ENCODE measurements at regions not wholly inside any gene's neighbourhood (a gene's known extent, or its start where the extent isn't known, plus 50 kb on each side); places are given as distances from the start of the nearest gene placed in this dataset.

DNA sequence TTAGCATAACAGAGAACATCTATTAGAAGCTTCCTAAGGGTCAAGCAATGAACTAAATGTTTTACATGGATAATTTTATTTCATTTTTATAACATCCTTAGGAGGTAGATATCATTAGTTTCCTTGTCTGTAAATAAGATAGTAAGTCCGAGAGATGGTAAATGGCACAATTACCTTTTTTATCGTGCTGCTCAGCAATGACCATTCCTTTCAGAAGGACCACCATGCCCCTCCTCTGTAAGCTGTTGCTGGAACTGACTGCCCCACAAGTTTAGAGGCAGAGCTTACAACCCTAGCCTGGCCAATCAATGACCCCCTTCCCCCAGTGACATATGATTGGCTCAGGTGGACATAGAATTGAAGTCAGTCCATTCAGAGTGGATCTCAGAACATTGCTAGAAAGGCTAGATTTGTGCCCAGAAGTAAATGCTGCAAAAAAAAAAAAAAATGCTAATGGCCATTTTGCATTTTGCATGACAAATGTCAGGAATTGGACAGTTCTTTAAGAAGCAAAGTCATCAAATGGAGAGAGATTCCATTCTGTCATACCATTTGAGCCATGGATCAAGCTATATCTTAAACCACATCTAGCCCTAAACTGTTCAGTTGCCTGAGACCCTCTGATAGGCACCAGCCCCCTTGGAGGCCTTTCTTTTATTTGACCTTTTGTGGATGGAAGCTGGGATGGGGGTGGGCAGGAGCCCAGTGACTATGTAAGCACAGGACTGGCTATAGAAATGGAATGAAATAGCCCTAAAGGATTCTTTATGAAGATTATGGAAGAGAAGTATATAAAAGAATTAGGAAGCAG lies 668.3 kb downstream of the UQCRFS1 start:
- TF ChIP-seq POLR2AphosphoS5 (IDR thresholded peaks at IDR 0.05; ENCODE audit: insufficient read depth, low read depth, low read length) (no peak), JUN (IDR thresholded peaks at IDR 0.05; ENCODE audit: borderline replicate concordance, insufficient read depth, insufficient read length, low read depth) (no peak), FOS (IDR thresholded peaks at IDR 0.05; ENCODE audit: borderline replicate concordance, insufficient read depth, low read length) (no peak), EZH2 (IDR thresholded peaks at IDR 0.05; ENCODE audit: borderline replicate concordance, low read depth, low read length, severe bottlenecking) (no peak), POLR2A (IDR thresholded peaks at IDR 0.05; ENCODE audit: low read depth, low read length) (no peak), GATA2 (IDR thresholded peaks at IDR 0.05; ENCODE audit: insufficient read depth, insufficient read length, low read depth, low read length) (no peak), MYC (IDR thresholded peaks at IDR 0.05; ENCODE audit: low read depth, low read length) (no peak)
- TF ChIP-seq, protein P1, sequence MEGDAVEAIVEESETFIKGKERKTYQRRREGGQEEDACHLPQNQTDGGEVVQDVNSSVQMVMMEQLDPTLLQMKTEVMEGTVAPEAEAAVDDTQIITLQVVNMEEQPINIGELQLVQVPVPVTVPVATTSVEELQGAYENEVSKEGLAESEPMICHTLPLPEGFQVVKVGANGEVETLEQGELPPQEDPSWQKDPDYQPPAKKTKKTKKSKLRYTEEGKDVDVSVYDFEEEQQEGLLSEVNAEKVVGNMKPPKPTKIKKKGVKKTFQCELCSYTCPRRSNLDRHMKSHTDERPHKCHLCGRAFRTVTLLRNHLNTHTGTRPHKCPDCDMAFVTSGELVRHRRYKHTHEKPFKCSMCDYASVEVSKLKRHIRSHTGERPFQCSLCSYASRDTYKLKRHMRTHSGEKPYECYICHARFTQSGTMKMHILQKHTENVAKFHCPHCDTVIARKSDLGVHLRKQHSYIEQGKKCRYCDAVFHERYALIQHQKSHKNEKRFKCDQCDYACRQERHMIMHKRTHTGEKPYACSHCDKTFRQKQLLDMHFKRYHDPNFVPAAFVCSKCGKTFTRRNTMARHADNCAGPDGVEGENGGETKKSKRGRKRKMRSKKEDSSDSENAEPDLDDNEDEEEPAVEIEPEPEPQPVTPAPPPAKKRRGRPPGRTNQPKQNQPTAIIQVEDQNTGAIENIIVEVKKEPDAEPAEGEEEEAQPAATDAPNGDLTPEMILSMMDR (IDR thresholded peaks at IDR 0.05; ENCODE audit: extremely low read depth in 1 of 2, insufficient read depth in 1 of 2, low read depth in 1 of 2, low read length in 2 of 2): no peak
- TF ChIP-seq, protein P2, sequence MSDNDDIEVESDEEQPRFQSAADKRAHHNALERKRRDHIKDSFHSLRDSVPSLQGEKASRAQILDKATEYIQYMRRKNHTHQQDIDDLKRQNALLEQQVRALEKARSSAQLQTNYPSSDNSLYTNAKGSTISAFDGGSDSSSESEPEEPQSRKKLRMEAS (IDR thresholded peaks at IDR 0.05; ENCODE audit: insufficient read depth, insufficient read length): no peak

Data from endothelial cell of umbilical vein (primary cell).